H1 (cell line): ENCODE measurements at regions not wholly inside any gene's neighbourhood (a gene's known extent, or its start where the extent isn't known, plus 50 kb on each side); places are given as distances from the start of the nearest gene placed in this dataset.

Experiments used
- CTCF ChIA-PET: fragments of 300-600 bp; sonication (Branson Sonifier 250); formaldehyde crosslinking; loops from one replicate; lab custom pipeline; 2021; ENCODE audit not compliant: partially characterized antibody; lab: Charles Lee
- POLR2A ChIA-PET: fragments of 300-600 bp; sonication (Branson Sonifier 250); formaldehyde crosslinking; loops from one replicate; lab custom pipeline; 2021; ENCODE audit warnings: inconsistent platforms; ENCODE audit not compliant: partially characterized antibody; lab: Charles Lee
- DNase-seq, 2 experiments: peaks; one replicate each; pipeline versions ENCODE4 v3.0.0 to v3.0.0-alpha.2; 2010 to 2022; ENCODE audit warnings: low spot score in 2 of 2, low read depth in 1 of 2, mixed read lengths in 1 of 2
- FAIRE-seq: peaks from 2 replicates; lab custom pipeline; 2011; peaks lifted over from hg19 to GRCh38; lab: Jason Lieb, UNC
- H2AFZ ChIP-seq: 2 replicates; pipeline ENCODE4 v1.8.1; 2012; ENCODE audit warnings: low read length, inconsistent platforms
- H2AK5ac ChIP-seq: 2 replicates; pipeline ENCODE4 v1.6.1; 2013; ENCODE audit warnings: low read depth, low read length
- H2BK120ac ChIP-seq: replicated peaks from 2 replicates; pipeline ENCODE3; 2013; ENCODE audit warnings: low read depth, low read length, inconsistent platforms
- H2BK12ac ChIP-seq: 2 replicates; pipeline ENCODE4 v1.6.1; 2013; ENCODE audit warnings: low read depth, low read length
- H2BK15ac ChIP-seq: 2 replicates; pipeline ENCODE4 v1.6.1; 2013; ENCODE audit warnings: low read length
- H2BK20ac ChIP-seq: 2 replicates; pipeline ENCODE4 v1.6.1; 2013; ENCODE audit warnings: low read length
- H2BK5ac ChIP-seq: 2 replicates; pipeline ENCODE4 v1.6.1; 2013; ENCODE audit warnings: low read depth, low read length
- H3K14ac ChIP-seq: 2 replicates; pipeline ENCODE4 v1.6.1; 2013; ENCODE audit warnings: inconsistent platforms; ENCODE audit not compliant: insufficient read length
- H3K18ac ChIP-seq: 2 replicates; pipeline ENCODE4 v1.6.1; 2013; ENCODE audit warnings: low read length; ENCODE audit errors: extremely low read depth
- H3K23ac ChIP-seq: 2 replicates; pipeline ENCODE4 v1.6.1; 2013; ENCODE audit warnings: inconsistent platforms; ENCODE audit not compliant: insufficient read length
- H3K23me2 ChIP-seq: 2 replicates; pipeline ENCODE4 v1.6.1; 2013; ENCODE audit warnings: low read depth, low read length
- H3K27ac ChIP-seq: 2 replicates; pipeline ENCODE4 v1.6.1; 2011; ENCODE audit warnings: low read depth, low read length, inconsistent platforms
- H3K27me3 ChIP-seq, 4 experiments: replicated peaks in 1 of 4; 1 replicate in 1 of 4; 2 replicates in 3 of 4; pipeline versions ENCODE4 v1.6.1 to v1.8.1; 2011 to 2013; ENCODE audit warnings: low read length in 3 of 4, mild to moderate bottlenecking in 3 of 4, inconsistent platforms in 2 of 4, mixed read lengths in 2 of 4, moderate library complexity in 1 of 4; ENCODE audit not compliant: control insufficient read depth in 3 of 4, insufficient read depth in 3 of 4; ENCODE audit errors: extremely low read depth in 1 of 4
- H3K36me3 ChIP-seq, 4 experiments: 2 replicates each; pipeline versions ENCODE4 v1.6.1 to v1.8.1; 2011 to 2013; ENCODE audit warnings: mild to moderate bottlenecking in 4 of 4, low read length in 3 of 4, moderate library complexity in 2 of 4, control low read depth in 1 of 4, inconsistent platforms in 1 of 4; ENCODE audit not compliant: insufficient read depth in 4 of 4, control insufficient read depth in 2 of 4
- H3K4ac ChIP-seq: replicated peaks from 2 replicates; pipeline ENCODE3; 2013; ENCODE audit warnings: low read length, low read depth, mixed read lengths, inconsistent platforms; ENCODE audit not compliant: insufficient read length
- H3K4me1 ChIP-seq, 4 experiments: replicated peaks in 1 of 4; 1 replicate in 1 of 4; 2 replicates in 3 of 4; pipeline versions ENCODE4 v1.6.1 to v1.8.1; 2011 to 2013; ENCODE audit warnings: low read length in 3 of 4, inconsistent platforms in 2 of 4, mixed read lengths in 1 of 4; ENCODE audit not compliant: insufficient read depth in 4 of 4, control insufficient read depth in 3 of 4
- H3K4me2 ChIP-seq, 2 experiments: 2 replicates each; pipeline versions ENCODE4 v1.6.1 to v1.8.1; 2011 to 2013; ENCODE audit warnings: low read depth in 2 of 2, low read length in 2 of 2, control low read depth in 1 of 2, inconsistent platforms in 1 of 2, mild to moderate bottlenecking in 1 of 2; ENCODE audit not compliant: insufficient read depth in 1 of 2
- H3K4me3 ChIP-seq, 4 experiments: fragments of 200-600, 300-600 bp in 1 of 4; sonication (generic), shearing (Covaris generic), sonication (Bioruptor Twin) in 1 of 4; 2 replicates each; pipeline versions ENCODE4 v1.5.1 to v1.8.1; 2011 to 2016; ENCODE audit warnings: low read length in 4 of 4, low read depth in 3 of 4, control low read depth in 2 of 4, inconsistent platforms in 2 of 4, mild to moderate bottlenecking in 2 of 4, mixed read lengths in 1 of 4, moderate library complexity in 1 of 4; ENCODE audit not compliant: insufficient read depth in 2 of 4; ENCODE audit errors: extremely low read depth in 1 of 4
- H3K56ac ChIP-seq: replicated peaks from 2 replicates; pipeline ENCODE3; 2013; ENCODE audit warnings: low read depth, mild to moderate bottlenecking, mixed read lengths, low read length, inconsistent platforms; ENCODE audit not compliant: insufficient read length
- H3K79me1 ChIP-seq: 2 replicates; pipeline ENCODE4 v1.6.1; 2013; ENCODE audit warnings: low read depth, low read length, control low read depth
- H3K79me2 ChIP-seq, 2 experiments: 2 replicates each; pipeline versions ENCODE4 v1.6.1 to v1.8.1; 2012 to 2013; ENCODE audit warnings: low read length in 2 of 2, mild to moderate bottlenecking in 2 of 2, inconsistent platforms in 1 of 2; ENCODE audit not compliant: insufficient read depth in 2 of 2, control insufficient read depth in 1 of 2
- H3K9ac ChIP-seq, 4 experiments: replicated peaks in 1 of 4; 1 replicate in 1 of 4; 2 replicates in 3 of 4; pipeline versions ENCODE4 v1.6.1 to v1.8.1; 2011 to 2013; ENCODE audit warnings: low read depth in 3 of 4, low read length in 3 of 4, control low read depth in 2 of 4, mild to moderate bottlenecking in 2 of 4, moderate library complexity in 2 of 4, inconsistent platforms in 1 of 4; ENCODE audit errors: extremely low read depth in 1 of 4
- H3K9me3 ChIP-seq, 2 experiments: 2 replicates each; pipeline versions ENCODE4 v1.6.1 to v1.8.1; 2012 to 2013; ENCODE audit warnings: mild to moderate bottlenecking in 2 of 2, moderate library complexity in 2 of 2, control low read depth in 1 of 2, inconsistent platforms in 1 of 2, low read depth in 1 of 2, low read length in 1 of 2, mixed read lengths in 1 of 2; ENCODE audit not compliant: insufficient read depth in 2 of 2
- H4K20me1 ChIP-seq, 2 experiments: replicated peaks in 1 of 2; 2 replicates each; pipeline versions ENCODE3 to v1.8.1; 2011 to 2013; ENCODE audit warnings: inconsistent platforms in 2 of 2, low read length in 2 of 2, mild to moderate bottlenecking in 1 of 2; ENCODE audit not compliant: insufficient read depth in 2 of 2, control insufficient read depth in 1 of 2
- H4K5ac ChIP-seq: 2 replicates; pipeline ENCODE4 v1.6.1; 2013; ENCODE audit warnings: low read length, low read depth, mixed read lengths, inconsistent platforms; ENCODE audit not compliant: insufficient read length
- H4K8ac ChIP-seq: 2 replicates; pipeline ENCODE4 v1.8.0; 2013; ENCODE audit warnings: mild to moderate bottlenecking, moderate library complexity, low read length, inconsistent platforms; ENCODE audit not compliant: insufficient read depth; ENCODE audit errors: extremely low read depth
- H4K91ac ChIP-seq: replicated peaks from 2 replicates; pipeline ENCODE3; 2013; ENCODE audit warnings: low read length, mixed read lengths, inconsistent platforms; ENCODE audit not compliant: insufficient read length
- MAFK ChIP-seq: IDR thresholded peaks from 2 replicates; pipeline ENCODE4 v1.6.1; 2012; ENCODE audit warnings: low read depth, mild to moderate bottlenecking, improper control_type of control experiment, low read length
- POLR2AphosphoS5 ChIP-seq: IDR thresholded peaks from 2 replicates; pipeline ENCODE4 v1.6.1; 2011; ENCODE audit warnings: low read depth, low read length
- RXRA ChIP-seq: IDR thresholded peaks from 2 replicates; pipeline ENCODE4 v1.6.1; 2011; ENCODE audit warnings: low read depth, mild to moderate bottlenecking, low read length, moderate library complexity; ENCODE audit not compliant: insufficient read depth
- TEAD4 ChIP-seq: IDR thresholded peaks from 2 replicates; pipeline ENCODE4 v1.6.1; 2012; ENCODE audit warnings: low read depth, low read length, inconsistent platforms, mixed read lengths
- WGBS, 2 experiments: shearing (Covaris generic) in 1 of 2; methylation state at CpG; one replicate each; pipeline versions ENCODE4 v1.1.6 to v1.1.7; 2013 to 2015; ENCODE audit warnings: low lambda C conversion rate in 2 of 2, mixed read lengths in 2 of 2, inconsistent platforms in 1 of 2, low coverage in 1 of 2, missing lambda C conversion rate in 1 of 2; ENCODE audit not compliant: insufficient replicate concordance in 2 of 2, insufficient coverage in 1 of 2, insufficient read length in 1 of 2; ENCODE audit errors: extremely low coverage in 1 of 2, missing lambda C conversion rate in 1 of 2; 5-methylcytosine and 5-hydroxymethylcytosine counted together

- ChIA-PET POLR2A (interaction anchor here (0.8 to 1.4 kb wide), 4 partner anchors 76 to 131 kb away, joined by 3 to 4 read pairs (median 3); no protein-coding TSS in a partner anchor), CTCF (interaction anchor here (0.5 to 5.3 kb wide), 61 partner anchors 9 to 446 kb away, joined by 3 to 144 read pairs (median 6); partner anchors contain the start of gene CCBE1)
- Histone ChIP-seq H3K9me3 (no peaks in the 10 kb centered on the region), H3K36me3 (no peaks in the 10 kb centered on the region), H3K23ac (no peak overlapping the region), H2BK20ac (no peak overlapping the region), H2BK12ac (no peak overlapping the region), H3K4ac (no peak overlapping the region), H3K4me2 (no peak overlapping the region), H2AFZ (no peak overlapping the region), H2BK15ac (no peak overlapping the region), H3K18ac (no peak overlapping the region), H3K27me3 (no peaks in the 10 kb centered on the region), H3K79me1 (no peaks in the 10 kb centered on the region), H2AK5ac (no peak overlapping the region), H4K5ac (no peak overlapping the region), H3K56ac (no peak overlapping the region), H4K8ac (no peak overlapping the region), H2BK5ac (no peak overlapping the region), H3K9ac (no peak overlapping the region), H3K79me2 (no peaks in the 10 kb centered on the region), H4K20me1 (no peaks in the 10 kb centered on the region), H3K4me3 (no peak overlapping the region), H4K91ac (no peak overlapping the region), H3K23me2 (no peaks in the 10 kb centered on the region), H3K14ac (no peak overlapping the region), H3K27ac (no peak overlapping the region), H3K4me1 (no peaks in the 10 kb centered on the region), H2BK120ac (no peak overlapping the region)
- DNase-seq (no peak), FAIRE-seq (no peak)
- 77% methylated on average over 7 of the region's 7 CpGs; no CpG with 5 or more reads in 1 of the 2 experiments for whole genome bisulfite sequencing, 2 experiments
- TF ChIP-seq RXRA, result no peak
- no peak for TF ChIP-seq MAFK
- TF ChIP-seq TEAD4, result no peak
- no peak for TF ChIP-seq POLR2AphosphoS5
Measured at GRCh38 chr18:59822612-59823550, 76.9 kb upstream of the PMAIP1 start.
